Daoy (cell line): ENCODE measurements at regions not wholly inside any gene's neighbourhood (a gene's known extent, or its start where the extent isn't known, plus 50 kb on each side); places are given as distances from the start of the nearest gene placed in this dataset.

Experiments
- DNase-seq: peaks from one replicate; pipeline ENCODE4 v3.0.0-alpha.2; 2015; ENCODE audit warnings: low read depth

DNA sequence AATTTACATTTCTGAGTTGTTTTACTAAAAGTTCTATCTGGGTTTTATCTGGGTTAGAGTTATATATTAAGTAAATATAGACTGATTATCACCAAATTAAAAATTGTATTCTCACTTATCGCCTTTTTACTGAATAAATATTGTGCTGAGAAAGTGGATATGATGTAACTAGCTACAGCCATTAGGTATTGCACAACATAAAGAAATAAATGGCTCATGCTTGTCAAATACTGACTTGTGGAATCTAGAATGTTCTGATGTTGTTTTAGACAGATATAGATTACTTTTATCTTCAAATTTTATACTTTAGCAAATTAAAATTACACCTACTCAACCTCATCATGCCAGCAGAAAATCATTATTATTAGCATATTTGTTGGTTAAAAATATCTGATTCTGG lies 1277.1 kb upstream of the MIR17HG start:
- DNase-seq, result no peak

DNA sequence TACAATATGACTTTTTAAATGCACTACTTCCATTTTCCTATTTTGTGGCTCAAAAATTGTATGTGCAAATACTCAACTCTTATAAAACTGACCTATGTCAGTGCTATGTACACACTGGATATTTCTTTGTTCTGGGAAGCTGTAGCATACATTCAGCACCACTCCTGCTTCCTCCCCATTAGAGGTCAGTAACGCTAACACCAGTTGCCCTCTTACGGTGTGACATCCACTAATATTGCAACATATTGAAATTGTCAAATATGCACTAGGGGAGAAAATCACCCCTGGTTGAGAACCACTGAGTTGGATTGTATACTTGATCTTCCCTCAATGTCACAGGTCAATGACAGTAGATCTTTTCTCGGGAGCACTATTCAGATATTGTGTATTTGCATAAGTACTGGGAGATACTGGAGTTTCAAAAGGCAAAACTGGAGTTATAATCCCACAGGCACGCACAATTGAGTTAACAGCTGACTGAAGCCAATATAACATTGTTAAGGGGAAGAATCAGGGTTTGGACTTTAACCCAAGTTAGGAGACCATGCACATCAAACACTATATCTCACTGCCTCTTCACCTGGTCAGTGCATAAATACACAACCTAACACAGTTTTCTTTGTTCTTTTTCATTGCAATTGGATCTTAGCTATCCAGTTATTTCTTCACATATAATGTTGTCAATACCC lies 1276.5 kb upstream of the MIR17HG start:
- DNase-seq, result no peak

DNA sequence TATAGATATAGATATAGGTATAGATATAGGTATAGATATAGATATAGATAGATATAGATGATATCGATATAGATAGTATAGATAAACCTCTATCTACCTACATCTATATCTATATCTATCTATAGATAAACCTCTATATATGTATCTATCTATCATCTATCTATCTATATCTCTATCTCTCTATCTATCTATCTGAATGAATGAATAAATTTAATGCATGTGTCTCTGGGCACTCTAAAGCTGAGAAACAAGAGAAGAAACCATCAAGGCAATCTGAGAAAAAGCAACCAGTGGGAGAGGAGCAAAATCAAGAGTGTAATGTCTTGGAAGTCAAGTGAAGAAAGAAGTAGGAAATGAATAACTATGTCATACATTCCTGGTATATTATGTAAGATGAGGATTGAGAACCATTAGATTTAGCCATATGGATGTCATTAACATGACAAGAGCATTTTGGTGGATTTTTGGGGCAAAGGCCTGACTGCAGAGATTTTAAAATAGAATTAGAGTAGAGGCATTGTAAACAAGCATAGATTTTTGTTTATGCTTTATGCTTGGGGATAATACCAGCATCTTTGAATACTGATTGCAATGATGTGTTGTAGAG lies 1262.7 kb upstream of the MIR17HG start:
- no peak for DNase-seq

DNA sequence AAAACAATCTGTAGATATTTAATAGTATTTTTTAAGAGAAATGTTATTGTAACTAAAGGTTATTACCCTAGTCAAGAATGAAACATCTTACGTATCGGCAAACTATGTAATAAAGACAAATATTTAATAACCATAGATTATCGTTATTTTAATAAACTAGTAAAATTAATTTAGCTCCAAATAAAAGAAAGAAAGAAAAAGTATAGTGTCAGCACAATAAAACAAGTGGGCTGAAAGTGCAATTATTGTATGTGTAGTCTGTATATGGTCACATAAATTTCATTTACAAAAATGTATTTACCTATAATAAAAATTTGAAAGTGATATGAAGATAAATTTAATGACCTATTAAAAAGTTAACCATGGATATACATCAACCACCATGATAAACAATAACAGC lies 1258.4 kb upstream of the MIR17HG start:
- DNase-seq, result no peak

DNA sequence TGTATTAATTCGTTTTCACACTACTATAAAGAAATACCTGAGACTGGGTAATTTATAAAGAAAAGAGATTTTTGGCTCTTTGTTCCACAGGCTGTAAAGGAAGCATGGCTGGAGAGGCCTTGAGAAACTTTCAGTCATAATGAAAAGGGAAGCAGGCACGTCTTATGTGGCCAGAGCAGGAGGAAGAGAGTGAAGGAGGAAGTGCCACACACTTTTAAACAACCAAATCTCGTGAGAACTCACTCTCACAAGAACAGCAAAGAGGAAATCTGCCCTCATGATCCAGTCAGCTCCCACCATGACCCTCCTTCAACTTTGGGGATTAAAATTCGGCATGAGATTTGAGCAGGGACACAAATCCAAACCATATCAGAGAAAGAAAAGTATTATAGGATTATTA lies 1255.9 kb upstream of the MIR17HG start:
- no peak for DNase-seq

DNA sequence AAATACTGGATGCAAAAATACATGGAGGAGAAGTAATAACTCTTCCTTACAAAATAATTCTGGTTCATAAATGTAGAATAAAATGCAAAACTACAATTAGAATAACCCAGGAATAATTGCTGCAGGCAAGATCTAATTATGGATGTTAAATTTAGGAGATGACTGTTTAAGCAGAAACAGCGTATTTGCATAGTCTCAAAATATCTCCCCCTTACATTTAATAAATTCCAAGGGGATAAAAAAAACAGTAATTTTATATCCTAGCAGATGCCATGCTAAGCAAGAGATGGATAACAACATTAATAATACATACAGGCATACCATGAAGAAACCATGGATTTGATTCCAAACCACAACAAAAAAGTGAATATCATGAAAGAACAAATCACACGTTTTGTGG lies 1253.1 kb upstream of the MIR17HG start:
- no peak for DNase-seq

DNA sequence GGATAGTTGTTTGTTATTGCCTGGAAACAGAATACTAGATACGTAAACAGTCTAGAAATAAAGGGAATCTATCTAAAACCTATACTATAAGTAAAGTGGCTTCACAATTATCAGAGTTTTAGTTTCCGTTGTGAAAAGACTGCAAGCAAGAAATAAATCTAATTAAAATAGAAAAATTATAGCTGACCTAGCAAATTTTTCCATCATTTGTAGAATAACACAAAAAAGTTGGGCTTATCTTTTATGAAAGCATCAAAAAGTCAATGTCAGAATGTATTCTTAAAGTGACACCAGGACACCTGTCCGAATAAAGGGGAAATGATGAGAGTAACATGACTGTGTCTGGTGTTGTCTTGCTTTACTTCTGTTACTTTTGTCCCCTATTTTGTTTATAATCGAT lies 1248.9 kb upstream of the MIR17HG start:
- no peak for DNase-seq

DNA sequence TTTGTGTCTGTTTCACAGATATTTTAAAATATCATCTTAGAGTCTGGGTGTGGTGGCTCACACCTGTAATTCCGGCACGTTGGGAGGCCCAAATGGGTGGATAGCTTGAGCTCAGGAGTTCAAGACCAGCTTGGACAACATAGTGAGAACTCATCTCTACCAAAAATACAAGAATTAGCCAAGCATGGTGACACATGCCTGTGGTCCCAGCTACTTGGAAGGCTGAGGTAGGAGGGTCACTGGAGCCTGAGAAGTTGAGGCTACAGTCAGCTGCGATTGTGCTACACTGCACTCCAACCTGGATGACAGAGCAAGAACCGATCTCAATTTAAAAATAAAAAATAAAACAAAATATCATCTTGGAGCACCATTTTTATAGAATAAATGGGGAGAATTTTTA lies 1247.6 kb upstream of the MIR17HG start:
- no peak for DNase-seq

DNA sequence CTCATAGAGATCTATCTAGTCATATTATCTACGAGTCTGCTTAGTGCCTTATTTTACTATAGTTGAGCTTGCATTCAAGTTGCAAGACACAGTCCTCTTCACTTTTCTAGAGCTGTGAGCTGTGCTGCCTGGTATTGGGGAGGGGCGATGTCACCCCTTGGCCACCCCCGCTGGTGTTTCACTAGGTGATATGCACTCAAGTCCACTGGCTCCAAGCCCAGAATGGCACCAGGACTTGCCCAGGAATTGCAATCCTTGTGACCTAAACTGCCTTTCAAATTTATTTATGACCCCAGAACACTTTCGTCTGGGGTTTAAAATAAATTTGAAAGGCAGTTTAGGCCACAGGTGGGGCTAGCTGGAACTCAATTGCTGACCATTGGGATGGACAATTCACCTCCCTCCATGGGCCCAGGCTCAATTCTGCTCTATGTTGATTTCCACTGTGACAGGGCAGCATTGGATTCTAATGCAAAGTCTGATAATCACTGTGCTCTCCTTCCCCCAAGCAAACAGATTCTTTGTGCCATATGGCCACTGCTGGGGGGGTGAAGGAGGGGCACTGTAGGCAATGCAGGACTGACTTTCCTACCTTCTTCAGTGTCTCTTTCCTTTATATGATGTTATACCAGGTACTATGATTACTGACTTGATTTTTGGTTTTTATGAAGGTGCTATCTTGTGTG lies 1244.2 kb upstream of the MIR17HG start:
- no peak for DNase-seq

DNA sequence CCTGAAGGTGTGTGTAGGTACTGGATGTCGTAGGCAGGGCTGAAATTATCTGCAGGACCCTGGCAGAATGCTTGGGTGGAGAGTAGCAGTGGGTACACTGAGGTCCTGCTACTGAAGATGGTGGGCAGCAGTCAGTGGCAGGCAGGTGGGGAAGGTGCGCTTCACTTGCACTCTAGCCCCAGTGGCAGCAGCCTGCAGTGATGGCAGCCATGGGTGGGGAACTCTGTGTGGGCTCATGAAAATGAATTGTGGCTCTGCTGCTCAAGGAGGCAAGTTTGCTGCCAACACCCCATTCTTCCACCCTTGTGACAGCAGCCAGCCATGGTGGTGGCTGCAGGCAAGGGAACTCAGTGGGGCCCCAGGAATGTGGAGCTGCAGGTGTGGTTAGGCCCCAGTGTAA lies 1242.7 kb upstream of the MIR17HG start:
- DNase-seq, result no peak

DNA sequence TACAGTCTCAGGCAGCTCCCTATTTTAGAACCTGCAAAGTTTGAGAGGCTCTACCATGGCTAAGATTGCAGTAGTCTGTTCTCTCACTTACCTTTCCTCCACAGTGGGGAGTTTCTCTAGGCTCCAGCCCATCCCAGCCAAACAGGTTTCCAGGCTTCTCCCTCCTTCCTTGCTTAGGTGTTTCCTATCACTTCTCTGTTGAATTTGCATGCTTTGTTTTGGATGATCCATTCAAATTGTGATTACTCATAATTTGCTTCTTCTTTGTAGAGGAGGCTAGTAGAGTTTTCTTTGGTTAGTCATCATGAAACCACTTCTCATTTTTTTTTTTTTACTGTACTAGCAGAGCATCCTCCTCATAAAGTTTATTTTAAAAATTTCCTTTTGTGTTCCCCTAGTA lies 1242.2 kb upstream of the MIR17HG start:
- no peak for DNase-seq

DNA sequence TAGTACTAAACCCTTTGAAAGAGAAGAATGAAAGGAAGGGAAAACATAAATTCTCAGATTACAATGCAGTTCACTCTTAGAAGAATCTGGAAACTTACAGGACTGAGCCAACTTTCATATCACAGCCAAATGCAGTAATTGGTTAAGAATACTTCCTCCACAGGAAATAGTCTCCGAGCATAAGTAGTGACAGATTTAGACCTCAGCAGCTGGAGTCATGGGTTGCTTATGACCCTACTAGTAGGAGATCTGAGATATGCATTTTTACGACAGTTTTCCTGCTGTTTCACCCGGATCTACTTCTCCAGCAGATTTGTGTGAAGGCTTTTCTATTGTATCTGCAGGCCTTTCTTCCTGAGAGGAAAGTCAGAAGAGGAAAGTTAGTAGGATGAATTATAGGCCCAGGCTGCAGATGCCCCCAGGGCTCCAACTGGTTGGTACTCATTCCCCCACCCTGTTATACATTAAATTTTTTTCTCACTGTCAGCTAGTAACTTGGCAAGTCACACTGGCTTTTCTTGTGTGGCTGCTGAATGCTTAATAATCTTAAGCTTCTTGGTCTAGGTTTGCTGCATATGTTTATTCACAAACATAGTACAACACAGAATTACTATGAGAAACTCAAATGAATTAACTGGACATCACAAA lies 1241.5 kb upstream of the MIR17HG start:
- DNase-seq, result no peak

DNA sequence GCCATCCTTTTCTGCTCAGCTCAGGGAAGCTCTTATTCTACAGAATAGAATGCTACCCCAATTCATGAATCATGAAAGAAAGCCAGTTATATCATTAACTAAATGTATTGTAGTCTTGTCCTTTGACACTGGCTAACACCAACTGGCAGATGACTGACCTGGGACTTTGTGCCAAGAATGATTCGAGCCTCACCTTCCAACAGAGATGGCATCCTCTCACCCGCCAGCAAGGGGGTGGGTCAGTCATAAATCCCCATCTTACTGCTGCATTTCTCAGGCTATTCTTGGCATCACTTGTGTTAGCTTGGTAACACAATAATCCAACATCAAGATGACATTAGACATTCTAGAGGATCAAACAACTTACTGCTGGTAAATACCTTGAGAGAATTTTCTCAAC lies 1239.8 kb upstream of the MIR17HG start:
- no peak for DNase-seq

DNA sequence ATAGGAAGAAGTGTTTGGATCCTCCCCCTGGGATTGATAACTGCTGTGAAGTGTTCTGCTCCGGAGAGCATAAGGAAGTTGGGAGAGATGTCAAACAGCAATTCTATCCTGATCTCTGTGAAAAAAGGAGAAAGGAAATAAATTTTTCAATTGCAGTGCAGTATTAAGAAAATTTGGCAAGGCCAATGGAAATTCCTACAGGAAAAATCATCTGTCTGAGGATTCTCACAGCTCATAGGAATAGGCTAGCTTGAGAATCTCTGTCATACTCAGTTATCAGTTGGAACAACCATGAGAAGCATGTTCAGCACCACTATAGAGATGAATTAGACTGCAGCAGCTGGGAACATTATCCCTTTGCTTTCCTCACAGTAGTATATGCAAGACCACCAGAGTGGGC lies 1238.9 kb upstream of the MIR17HG start:
- no peak for DNase-seq

DNA sequence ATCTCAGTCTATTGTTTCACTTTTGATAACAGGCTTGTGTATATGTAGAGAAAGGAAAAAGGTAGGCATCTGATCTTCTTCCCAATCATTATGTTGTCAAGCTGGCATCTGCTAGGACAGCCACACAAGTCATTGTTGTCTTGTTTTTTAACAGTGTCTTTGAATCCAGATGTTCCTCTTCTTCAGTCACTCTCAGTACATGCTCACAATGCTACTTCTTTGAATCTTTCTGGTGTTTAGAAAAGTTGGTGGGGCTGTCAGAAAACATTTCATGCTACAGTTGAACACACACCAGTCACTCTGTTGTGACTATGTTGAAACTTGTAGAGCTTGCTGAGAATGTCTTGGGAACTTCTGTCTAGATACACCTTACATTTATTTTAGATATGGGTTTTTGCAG lies 1231.4 kb upstream of the MIR17HG start:
- DNase-seq, result no peak

DNA sequence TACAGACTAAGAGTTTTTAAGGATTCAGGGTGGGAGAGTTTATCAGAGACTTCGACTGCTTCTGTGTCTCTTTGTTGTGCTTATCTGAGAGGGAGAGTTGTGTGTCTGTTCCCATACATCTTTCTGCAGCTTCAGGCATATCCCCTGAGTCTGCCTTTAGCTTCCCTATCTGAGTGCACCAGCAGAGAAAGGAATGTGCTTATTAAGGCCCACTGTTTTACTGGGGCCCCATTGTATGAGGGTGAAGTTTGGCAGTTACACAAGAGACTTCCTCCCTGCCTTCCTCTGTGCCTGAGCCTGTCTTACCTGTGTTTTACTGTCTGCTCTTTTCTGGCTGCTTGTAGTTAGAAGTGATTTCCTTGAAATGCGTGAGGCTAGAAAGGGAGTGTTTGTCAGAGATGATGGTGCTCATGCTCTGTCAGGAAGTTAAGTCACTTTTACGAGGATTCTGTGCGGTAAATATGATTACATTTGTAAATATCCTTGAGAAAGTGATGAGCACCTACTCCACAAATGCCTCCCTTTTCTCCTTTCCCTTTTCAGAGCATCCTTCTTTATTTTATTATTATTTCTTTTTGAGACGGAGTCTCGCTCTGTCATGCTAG lies 1228.9 kb upstream of the MIR17HG start:
- no peak for DNase-seq

DNA sequence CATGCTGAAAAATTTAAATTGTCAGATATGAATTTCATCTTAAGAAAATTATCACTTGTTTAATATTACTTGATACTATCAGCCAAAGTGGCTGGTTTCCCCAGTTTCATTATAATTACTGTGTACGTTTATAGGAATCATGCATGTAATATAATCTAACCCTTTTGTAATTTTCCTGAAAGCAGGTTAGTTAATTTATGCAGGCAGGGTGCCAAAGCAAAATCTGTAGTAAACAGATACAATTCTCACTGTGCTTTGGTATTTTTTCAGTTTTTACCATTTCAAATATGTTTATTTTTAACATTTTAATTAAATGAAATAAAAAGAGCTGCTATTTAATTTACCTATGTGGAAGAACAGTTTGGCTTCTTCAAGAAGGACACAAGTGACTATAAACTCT lies 1227.5 kb upstream of the MIR17HG start:
- no peak for DNase-seq

DNA sequence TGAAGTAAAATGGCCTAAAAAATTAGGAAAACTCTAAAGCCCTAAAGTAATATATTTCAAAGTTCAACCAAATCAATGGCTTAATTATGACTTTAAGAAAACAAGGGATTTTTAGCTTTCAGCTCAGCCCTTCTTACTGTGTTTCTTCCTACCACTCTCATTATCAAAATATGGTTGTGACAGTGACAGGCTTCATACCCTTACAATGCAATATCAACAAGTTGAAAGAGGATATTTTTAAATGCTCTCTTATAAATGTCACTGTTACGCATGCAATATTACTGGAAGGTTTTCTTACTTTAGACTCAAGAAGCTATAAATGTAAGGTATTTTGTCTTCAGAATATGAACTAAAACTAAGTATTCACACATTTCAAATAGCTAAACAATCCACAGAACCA lies 1225.7 kb upstream of the MIR17HG start:
- no peak for DNase-seq

DNA sequence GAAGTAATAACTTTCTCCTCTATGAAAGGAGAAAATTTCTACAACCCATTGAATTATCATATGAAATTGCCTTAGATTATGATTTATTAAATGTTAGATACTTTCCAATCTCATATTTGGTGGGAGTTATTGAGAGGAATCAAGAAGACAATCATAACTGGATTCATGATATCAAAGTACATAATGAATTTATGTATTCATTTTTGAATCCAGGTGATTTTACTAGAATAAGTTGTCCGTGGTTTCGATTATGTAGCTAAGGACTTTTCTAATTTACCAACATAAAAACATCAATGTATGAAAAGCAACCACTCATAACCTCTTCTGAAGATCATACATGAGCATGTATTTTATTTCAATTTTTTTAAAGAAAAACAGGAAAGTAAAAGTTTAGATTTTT lies 1225.0 kb upstream of the MIR17HG start:
- no peak for DNase-seq

DNA sequence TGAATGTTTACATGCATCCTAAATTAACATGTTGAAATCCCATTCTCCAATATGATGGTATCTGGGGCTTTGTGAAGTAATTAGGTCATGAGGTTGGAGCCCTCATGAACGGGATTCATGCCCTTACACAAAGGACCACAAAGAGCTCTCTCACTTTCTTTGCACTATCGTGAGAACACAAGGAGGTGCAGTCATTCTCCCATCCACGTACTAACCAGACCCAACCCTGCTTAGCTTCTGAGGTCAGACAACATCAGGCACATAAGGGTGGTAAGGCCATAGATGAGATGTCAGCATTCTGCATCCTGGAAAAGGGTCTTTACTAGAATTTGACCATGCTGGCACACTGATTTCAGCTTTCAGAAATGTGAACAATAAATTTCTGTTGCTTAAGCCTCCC lies 1211.9 kb upstream of the MIR17HG start:
- no peak for DNase-seq

DNA sequence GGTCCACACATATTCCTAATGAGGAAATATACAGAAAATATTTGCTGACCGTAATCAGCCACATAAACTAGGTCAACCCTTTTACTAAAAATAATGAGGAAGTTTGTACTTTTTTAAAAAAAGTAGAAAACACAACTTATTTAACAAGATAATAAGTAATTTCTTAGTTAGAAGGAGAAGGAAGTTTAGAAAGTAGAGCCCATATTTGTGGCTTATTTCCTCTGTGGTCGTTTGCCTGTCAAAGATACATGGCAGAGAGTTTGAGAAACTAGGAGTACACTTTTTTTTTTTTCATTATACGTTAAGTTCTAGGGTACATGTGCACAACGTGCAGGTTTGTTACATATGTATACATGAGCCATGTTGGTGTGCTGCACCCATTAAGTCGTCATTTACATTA lies 1205.2 kb upstream of the MIR17HG start:
- no peak for DNase-seq

DNA sequence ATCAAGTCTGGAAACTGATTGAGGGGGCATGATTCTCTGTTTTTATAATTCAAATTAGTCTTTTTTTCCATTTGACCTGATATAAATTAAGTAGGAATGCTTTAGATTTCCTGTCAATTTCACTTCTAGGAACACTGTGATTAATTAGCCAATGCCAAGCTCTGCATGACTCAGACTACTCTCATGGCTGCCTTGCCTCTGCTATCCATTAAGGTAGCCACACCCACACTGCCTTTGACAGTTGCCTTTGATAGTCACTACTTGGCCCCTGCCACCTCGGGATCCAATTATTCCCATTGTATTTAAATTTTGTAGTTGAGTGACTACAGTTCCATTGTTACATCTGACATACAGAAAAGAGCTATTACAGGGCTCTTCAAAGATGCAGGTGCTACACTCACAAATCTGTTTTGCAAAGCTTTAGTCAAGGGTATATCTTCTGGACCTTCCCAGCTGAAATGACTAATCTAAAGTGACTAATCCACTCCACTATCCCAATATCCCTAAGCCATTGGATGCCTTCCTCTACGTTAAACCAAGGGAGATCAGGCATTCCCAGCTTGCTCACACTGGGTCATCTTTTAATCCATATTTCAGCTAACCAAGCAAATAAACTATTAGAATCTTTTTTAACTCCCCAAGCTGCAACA lies 1193.1 kb upstream of the MIR17HG start:
- no peak for DNase-seq
